GM21786 (cell line): ENCODE measurements at regions not wholly inside any gene's neighbourhood (a gene's known extent, or its start where the extent isn't known, plus 50 kb on each side); places are given as distances from the start of the nearest gene placed in this dataset.

ENCODE experiments used
- ATAC-seq: cut with Tn5 transposase; IDR thresholded peaks from one replicate; pipeline ENCODE4 v1.9.1; 2021; ENCODE audit not compliant: unreplicated experiment

DNA sequence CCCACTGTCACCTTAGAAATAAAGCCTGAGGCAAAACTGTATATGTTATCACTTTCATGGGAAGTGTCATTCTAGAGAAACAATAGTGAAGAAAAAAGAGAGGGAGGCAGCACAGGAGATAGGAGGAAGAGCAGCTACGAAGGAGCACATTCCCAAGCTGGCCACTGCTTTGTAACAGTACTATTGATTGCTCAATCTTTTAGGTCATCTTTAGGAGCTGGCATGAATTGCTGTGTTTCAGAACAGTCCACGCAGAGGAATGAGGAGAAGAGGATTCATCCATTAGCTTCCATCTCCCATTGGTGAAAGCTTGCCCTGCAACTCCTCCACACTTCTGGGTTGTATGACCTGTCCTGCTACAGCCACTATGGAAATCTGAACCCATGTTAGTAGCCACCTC lies 372.5 kb upstream of the DDHD1 start:
- ATAC-seq = no peak

DNA sequence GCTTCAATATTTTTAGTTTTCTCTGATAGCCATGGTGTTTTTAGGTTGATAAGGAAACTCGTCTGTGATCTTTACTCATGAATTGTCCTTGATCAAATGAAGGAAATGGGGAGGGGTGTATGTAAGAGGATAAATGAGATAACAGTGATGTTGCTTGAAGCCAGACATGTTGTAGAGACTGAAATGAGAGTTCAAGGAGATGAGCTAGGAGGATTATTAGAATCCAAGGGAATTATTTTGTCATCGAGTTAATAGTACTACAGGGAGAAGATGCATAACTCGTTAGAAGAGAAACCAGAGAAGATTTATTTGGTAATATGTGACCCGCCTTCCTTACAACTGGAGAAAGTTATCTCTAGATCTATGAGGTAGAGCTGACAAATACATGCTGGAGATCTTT lies 371.3 kb upstream of the DDHD1 start:
- ATAC-seq = no peak

DNA sequence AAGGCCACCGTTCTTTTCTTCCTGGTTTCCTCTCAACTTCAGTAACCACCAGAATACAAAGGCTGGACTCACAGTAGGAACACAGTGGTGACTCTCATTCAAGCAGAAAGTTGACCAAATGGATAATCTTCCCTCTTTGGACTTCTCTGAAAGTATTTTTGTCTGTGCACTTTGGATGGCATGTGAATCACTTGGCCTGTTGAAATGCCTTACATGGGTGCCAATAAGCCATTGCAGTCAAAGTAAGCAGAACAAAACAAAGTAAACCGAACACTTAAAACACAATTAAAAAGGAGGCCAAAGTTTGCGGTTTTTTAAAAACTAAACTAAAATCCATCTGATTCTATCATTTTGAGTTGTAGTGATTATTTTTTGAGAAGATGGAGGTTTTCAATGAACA lies 370.1 kb upstream of the DDHD1 start:
- no peak for ATAC-seq

DNA sequence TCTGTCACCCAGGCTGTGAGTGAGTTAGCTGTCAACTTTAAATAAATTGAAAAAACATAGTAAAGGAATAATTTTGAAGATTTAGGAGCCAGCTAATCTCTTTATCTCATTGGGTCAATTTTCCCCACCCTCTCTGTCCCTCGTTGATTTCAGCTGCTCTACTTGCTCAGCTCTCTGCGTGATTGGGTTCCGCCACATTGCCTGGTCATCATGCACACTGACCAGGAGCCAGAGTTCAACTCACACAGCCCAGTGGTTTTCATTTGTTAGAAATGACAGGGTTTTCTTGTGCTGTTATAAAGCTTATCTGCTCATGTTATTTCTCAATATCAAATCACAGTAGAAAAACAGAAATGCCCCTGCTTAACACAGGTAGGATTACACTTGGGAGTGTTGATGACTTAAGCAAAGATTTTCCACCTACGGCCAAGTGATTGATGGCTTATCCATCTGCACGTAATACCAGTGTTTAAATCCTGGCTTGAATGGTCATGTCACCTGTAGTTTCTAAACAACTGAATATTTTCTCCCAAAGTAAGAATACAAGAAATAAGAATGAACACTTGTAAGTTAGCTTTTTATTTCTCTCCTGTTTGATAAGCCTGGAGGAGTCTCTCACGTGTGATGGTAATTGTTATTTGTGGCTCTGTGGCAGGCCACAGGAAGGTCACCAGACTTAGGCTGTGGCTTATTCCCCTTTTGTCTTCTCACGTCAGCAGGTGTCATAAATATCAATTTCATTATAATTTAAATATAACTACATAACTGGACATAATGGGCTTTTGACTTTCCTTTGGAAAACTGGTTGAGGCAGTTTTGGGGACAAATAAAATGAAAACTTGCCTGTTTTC lies 367.2 kb upstream of the DDHD1 start:
- no peak for ATAC-seq

DNA sequence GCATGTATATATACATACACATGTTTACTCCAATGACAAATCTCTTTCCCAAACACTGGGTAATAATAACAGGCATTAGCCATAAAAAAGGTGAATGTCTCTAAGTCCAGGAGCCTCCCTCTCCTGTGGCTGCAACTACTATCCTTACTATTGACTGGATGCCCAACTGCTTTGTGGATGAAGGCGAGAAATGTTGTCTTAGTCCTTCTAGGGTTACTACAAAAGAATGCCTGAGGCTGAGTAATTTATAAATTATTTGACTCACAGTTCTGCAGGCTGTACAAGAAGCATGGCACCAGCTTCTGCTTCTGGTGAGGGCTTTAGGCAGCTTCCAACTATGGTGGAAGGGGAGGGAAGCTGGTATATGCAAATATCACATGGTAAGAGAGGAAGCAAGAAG lies 366.0 kb upstream of the DDHD1 start:
- no peak for ATAC-seq

DNA sequence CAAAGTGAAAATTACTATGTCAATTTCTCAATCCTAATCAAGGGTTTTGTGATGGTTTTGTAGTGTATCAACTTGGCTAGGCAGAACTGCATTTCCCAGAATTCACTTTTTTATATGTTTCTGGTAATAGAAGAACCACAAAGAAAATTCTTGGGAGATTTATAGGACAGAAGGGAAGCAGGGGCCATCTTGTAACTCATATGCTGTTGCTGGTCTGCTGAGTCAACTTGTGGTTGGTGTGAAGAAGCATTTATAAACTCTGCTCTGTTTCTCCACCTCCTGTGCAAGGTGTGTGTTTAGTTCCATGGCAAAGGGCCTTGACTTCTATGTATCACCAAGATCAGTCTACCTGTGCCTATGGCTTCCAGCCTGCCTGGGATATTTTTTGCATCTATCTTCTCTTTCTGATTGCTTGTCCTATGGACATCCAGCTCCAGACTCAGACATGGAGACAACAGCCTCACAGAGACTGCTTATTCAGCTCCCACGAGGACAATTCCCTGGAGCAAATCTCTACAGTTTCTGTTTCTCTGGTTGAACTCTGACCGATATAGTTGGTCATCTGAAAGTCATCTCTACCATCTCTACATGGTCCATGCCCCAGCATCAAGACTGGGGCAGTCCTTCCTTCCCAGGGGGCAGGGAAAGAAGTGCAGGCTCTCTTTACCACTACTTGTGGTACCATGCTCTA lies 364.3 kb upstream of the DDHD1 start:
- ATAC-seq = no peak

DNA sequence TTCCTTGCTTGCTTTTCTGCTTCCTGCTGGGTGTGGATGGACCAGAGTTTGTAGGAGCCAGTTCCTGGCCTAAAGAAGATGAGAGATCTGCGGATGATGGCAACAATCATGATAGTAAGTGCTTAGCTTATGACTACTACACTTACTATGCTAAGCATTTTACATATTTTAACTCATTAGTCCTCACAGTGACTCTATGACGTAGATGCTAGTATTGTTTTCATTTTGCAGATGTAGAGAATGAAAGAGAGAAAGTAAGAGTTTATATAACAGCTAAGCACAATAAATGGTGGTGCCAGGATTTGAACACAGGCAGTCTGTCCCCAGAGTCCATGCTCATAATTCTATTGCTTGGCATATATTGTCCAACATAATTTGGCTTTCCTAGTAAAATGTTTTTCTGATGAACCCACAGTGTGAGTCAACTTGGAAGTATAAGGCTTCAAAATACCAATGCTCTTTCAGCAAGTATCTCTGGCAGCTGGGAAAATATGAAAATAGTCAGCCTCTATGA lies 363.2 kb upstream of the DDHD1 start:
- no peak for ATAC-seq

DNA sequence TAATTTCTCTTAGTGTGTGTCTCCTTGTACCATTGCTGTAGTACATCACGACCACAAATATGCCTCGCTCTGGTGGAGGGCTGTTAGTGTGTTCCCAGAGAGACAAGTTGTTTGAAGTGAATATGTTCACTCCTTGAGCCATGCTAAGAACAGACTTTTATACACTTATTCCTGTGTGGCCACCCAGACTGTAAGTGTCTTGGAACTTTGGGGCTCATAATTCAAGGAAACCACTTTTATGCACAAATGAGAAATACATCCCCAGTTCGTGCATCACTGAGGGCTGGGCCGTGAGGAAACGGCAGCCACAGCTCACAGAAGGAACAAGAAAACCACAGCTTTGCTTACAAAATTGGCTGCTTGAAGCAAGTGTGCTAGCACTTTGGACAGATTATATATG lies 362.2 kb upstream of the DDHD1 start:
- ATAC-seq = no peak

DNA sequence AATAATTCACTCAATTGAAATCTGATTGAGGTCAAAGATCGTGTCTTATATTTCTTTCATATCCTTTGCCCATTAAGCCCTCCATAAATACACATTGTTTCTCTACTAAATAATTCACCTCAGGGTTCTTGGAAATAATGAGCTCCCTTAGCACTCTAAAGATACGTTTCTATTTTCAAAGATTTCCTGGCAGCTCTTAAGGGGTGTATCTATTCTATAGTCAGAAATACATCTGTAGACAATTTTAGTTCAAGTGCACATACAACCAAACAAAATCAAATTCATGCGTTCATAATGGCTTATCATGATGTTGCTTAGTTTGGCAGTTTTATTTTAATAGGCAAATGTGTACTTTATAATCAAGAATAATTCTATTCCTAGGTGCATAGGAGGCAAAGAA lies 361.1 kb upstream of the DDHD1 start:
- no peak for ATAC-seq

DNA sequence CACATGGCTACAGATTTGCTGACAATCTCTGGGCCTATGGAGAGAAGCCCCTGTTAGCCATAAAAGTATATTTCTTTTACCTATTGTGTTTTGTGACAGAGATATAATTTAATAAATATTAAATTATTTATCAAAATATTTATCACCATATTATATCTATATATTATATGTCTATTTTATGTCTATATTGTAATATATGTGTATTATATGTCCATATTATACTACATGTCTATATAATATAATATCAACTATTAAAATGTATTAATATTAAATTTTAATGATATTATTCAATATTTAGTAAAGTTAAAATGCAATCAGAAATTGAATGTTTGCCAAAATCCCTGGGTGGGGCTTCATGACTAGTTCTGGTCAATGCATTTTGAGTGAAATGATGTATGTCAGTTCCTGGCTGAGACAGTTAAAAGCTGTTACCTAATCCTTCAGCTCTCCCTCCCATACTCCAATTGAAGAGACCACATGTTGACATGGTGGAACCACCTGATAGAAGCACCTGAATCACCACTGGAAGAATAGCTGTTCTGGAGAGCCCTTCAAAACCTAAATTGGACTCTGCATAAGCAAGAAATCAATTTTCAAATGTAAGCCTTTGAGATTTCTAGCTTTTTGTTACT lies 357.3 kb upstream of the DDHD1 start:
- ATAC-seq = no peak

DNA sequence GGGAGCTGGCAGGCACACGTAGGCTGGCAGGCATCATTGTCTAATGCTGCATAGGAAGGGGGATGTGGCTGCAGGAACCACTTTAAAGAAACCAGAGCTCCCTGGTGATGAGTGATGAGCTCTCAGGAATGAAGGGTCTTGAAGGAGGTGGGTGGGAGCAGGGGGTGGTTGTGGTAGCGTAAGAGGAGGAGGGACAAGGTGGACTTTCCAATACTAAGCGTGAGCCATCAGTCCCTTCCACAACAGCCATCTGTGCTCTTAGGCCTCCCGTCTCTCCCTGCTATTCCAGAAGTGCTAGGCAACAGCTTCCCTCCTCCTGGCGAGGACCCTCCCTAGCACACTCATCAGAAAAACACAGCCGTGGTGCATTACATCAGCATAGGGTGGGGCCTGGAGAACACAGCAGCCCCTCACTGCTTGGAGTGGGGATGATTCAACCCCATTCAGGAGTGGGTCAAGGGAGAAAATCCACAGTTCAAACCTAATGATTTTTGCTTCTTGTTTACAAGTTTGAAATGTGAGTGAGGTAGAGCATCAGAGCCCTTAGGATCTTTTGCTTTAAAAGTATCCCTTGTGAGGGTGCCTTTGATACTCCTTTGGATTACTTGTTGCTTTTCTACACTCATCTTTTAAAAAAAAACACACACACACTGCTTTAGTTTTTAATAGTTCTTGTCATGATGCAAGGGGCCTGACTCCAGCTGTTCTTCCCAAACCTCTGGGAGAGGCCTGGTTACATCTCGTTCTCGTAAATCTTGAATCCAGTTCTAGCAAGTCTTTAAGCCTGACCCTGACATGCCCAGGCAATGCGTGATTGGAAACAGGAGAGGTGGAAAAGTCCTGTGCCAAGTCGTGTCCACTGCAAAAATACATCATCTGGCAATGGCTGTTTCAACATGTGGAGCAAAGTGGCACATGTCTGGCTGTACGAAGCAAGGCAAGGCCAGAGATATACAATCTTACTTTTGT lies 356.4 kb upstream of the DDHD1 start:
- no peak for ATAC-seq

DNA sequence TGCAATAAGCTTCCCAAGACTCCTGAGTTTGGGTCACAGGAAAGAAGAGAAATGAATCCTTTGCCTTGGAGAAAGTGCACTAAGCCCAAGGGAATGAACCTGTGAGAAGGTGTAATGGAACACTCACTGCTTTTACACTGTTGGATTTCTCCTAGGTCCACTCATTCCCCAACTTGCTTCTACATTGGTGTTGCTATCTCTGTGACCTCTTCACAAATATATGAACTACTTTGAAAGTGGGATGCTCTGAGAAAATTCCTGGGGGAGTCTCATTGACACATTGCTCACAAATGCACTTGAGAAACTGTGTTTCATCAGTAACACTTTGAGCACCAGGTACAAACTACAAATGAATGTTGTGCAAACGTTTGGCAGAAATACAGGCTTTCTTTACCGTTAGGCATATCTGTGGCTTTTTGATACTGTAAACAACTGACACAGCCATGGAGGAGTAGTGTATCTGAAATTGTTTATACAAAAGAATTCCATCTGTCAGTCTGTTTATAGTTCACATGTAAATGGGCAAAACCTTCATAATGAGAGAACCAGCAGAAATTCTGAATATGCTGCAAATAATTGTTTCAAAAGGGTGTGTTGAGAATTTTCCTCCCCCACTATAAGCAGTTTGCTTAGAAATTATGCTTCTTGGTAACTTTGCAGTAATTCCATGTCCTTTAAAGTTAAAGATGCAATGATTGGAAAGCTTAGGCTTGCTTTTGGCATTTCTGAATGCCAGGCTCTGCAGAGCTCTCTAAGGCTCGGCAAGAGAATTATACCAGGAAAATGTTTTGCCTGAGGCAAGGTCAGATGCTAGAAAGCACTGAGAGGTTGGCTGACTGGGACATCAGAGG lies 348.5 kb upstream of the DDHD1 start:
- ATAC-seq = no peak

DNA sequence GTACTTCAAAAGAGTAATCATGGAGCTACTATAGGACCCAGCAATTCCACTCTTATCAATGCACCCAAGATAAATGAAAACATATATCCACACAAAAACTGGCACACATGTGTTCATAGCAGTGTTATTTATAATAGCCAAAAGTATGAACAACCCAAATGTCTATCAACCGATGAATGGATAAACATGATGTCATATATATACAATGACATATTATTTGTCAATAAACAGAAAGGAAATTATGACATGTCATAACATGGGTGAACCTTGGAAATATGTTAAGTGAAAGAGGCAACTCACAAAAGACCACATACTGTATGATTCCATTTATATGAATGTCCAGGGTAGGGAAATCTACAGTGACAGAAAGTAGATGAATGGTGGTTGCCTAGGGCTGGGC lies 347.1 kb upstream of the DDHD1 start:
- ATAC-seq = no peak

DNA sequence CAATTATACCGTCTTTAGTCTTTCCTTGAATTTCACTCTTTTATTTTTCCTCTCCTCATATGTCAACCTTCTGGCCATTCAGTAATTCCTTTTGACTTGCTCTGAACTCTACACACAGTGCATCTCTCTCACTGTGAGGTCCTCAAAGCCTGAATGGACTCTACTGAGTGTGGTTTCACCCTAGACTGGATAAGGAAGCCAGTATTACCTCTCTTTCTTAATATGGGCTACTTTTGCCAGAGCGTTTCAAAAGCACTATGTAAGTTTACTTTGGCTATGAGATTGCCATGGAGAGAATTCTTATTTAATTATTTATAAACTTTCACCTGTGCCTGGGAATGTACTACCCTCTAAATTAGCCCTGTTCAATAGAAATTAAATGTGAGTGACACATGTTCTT lies 343.5 kb upstream of the DDHD1 start:
- ATAC-seq = no peak

DNA sequence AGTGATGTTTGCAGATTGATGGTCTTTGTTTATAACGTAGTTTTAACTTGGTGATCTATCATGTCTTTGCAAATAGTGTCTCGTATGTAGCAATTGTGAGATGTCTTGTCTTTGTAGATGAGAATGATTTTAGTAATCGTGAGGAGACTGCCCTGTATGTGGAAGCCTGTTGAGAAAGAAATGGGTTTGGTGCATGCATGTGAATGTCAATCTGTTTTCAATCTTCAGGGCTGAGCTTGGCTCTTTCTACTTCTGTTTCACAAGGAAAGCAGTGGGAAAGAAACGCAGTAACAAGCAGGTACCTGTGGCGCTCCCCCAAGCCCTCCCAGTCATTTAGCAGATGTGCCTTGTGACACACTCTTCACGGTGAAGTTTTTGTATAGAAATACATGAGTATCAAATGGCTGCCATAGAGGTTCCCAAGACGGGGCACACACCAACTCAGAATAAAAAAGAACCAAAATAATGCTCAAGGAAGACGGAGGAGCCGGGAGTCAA lies 342.8 kb upstream of the DDHD1 start:
- ATAC-seq = no peak

DNA sequence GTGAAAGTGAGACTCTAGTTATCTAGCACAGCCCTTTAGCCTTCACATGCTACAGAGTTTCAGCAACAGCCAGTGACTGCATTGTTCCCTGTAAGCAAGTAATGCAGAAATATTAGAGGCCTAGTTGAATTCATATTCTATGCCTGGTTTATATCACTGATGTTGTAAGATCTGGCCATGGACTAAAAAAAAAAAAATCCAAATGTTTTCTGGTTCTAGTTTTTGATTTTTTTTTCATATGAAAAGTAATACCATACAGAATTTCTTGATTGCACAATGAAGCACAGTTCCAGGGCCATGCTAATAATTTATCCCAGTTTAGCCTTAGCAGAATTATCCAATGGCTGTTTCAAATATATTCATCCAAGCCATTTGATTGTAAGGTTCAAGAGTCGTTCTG lies 341.5 kb upstream of the DDHD1 start:
- no peak for ATAC-seq

DNA sequence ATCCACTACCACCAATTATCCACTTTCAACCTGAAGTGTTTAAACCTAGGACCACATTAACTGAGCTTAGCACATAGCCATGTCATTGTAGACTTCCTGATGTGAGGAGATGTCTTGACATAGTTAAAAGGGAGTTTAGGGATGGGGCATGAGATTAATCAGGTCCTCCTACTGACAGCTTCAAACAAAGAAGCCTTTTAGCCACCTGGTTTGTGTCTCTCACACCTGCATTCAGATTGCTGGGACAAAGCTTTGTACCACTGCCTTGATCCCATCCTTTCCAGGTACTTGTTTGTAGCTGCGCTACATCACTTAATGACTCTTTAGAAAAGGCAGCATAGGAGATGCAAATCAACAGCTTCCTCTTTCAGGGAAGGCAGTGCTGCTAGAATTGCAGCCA lies 340.7 kb upstream of the DDHD1 start:
- no peak for ATAC-seq

DNA sequence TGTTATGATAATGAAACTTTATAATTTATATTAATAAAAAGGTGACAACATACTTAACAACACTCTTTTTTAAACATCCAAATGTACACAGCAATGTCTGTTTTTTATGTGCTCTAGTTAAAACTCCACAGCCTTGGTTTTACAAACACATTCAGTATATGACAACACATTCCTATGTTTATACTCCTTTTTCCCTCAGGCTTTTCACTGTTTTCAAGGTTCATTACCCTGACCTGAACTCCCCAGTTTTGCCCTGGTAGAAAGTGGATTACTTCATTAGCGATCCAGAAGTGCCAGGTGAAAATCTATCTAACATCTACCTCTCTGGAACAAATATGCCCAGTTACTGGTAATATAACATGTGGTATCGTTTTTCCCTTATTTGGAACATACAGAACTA lies 340.2 kb upstream of the DDHD1 start:
- no peak for ATAC-seq

DNA sequence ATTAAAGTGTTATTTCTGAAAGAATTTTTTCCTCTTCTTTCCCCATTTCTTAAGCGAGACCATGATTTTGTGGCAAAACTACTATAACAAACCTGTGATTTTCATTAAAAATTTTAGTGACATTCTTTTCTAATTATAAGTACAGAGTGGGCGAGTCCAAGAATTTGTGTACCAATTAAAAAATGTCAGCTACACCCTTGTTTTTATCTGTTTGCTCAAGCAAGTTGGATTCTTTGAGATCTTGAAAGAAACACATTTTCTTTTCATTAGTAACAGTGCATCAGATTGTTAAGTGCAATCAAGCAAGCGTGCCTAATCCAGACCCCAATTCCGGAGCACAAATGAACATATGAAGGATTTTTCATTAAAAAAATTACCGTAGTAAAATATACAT lies 338.8 kb upstream of the DDHD1 start:
- ATAC-seq = no peak
